Spleen (tissue), 3 donors: ENCODE measurements at regions not wholly inside any gene's neighbourhood (a gene's known extent, or its start where the extent isn't known, plus 50 kb on each side); places are given as distances from the start of the nearest gene placed in this dataset.

Source experiments
- POLR2A ChIP-seq, 3 donors: fragments of 450-650 bp; IDR thresholded peaks; one replicate each; pipeline ENCODE4 v1.5.1; 2017; ENCODE audit warnings: antibody characterized with exemption in 3 of 3, mild to moderate bottlenecking in 1 of 3
- POLR2AphosphoS5 ChIP-seq, 3 donors: sonication (generic); formaldehyde crosslinking; IDR thresholded peaks; one replicate each; pipeline ENCODE4 v1.5.1; 2017; ENCODE audit warnings: antibody characterized with exemption in 3 of 3

GRCh38 chr9:78626971-78627370 lies 330.0 kb downstream of the PSAT1 start:
- TF ChIP-seq POLR2AphosphoS5 (IDR thresholded peaks at IDR 0.05) (no peak), POLR2A (IDR thresholded peaks at IDR 0.05) (no peak)
